Loucy (cell line): ENCODE measurements at regions not wholly inside any gene's neighbourhood (a gene's known extent, or its start where the extent isn't known, plus 50 kb on each side); places are given as distances from the start of the nearest gene placed in this dataset.

ENCODE experiments used
- H2AFZ ChIP-seq: fragments of 200-600 bp; sonication (generic); 2 replicates; pipeline ENCODE4 v1.6.0; 2016; ENCODE audit warnings: antibody characterized with exemption, mild to moderate bottlenecking, low read length, moderate library complexity
- H3F3A ChIP-seq: fragments of 200-600 bp; 2 replicates; pipeline ENCODE4 v1.6.0; 2016; ENCODE audit warnings: antibody characterized with exemption, low read depth, mild to moderate bottlenecking
- H3K27me3 ChIP-seq: fragments of 200-600 bp; sonication (generic); 2 replicates; pipeline ENCODE4 v1.6.1; 2014; ENCODE audit warnings: low read length, mild to moderate bottlenecking; ENCODE audit not compliant: insufficient read depth, poor library complexity, severe bottlenecking
- H3K36me3 ChIP-seq: fragments of 200-600 bp; sonication (generic); 2 replicates; pipeline ENCODE4 v1.6.1; 2016; ENCODE audit warnings: low read length; ENCODE audit not compliant: insufficient read depth
- H3K4me1 ChIP-seq: fragments of 200-600 bp; sonication (generic); 2 replicates; pipeline ENCODE4 v1.5.1; 2014; ENCODE audit warnings: low read length, mild to moderate bottlenecking; ENCODE audit not compliant: insufficient read depth, poor library complexity, severe bottlenecking
- H3K4me2 ChIP-seq: fragments of 200-600 bp; sonication (generic); 2 replicates; pipeline ENCODE4 v1.6.0; 2014; ENCODE audit warnings: antibody characterized with exemption, low read length, low read depth, mild to moderate bottlenecking; ENCODE audit not compliant: poor library complexity, severe bottlenecking
- H3K4me3 ChIP-seq: fragments of 200-600 bp; sonication (generic); 2 replicates; pipeline ENCODE4 v1.5.1; 2014; ENCODE audit warnings: low read length, mild to moderate bottlenecking, mixed read lengths; ENCODE audit not compliant: poor library complexity, severe bottlenecking
- H3K79me2 ChIP-seq: fragments of 200-600 bp; sonication (generic); 2 replicates; pipeline ENCODE4 v1.6.1; 2014; ENCODE audit warnings: low read length; ENCODE audit not compliant: insufficient read depth
- H3K9ac ChIP-seq: fragments of 200-600 bp; sonication (generic); 2 replicates; pipeline ENCODE4 v1.6.0; 2014; ENCODE audit warnings: mild to moderate bottlenecking, low read depth, low read length, moderate library complexity; ENCODE audit not compliant: poor library complexity, severe bottlenecking
- H3K9me2 ChIP-seq: fragments of 200-600 bp; sonication (generic); replicated peaks from 2 replicates; pipeline ENCODE4 v1.6.1; 2016; ENCODE audit warnings: low read depth, low read length, mixed read lengths
- H3K9me3 ChIP-seq: fragments of 200-600 bp; sonication (generic); 2 replicates; pipeline ENCODE4 v1.6.1; 2014; ENCODE audit warnings: mild to moderate bottlenecking, antibody characterized with exemption, low read length, low read depth; ENCODE audit not compliant: insufficient read depth
- H4K20me1 ChIP-seq: fragments of 200-600 bp; sonication (generic); 2 replicates; pipeline ENCODE4 v1.6.0; 2014; ENCODE audit warnings: antibody characterized with exemption, low read length, mild to moderate bottlenecking; ENCODE audit not compliant: insufficient read depth, poor library complexity, severe bottlenecking
- EZH2phosphoT487 ChIP-seq: fragments of 200-600 bp; IDR thresholded peaks from 2 replicates; pipeline ENCODE4 v1.6.1; 2018; ENCODE audit warnings: antibody characterized with exemption, mild to moderate bottlenecking, moderate library complexity, borderline replicate concordance
- TF ChIP-seq, protein P1 (sequence below): fragments of 200-600 bp; sonication (generic); conservative IDR thresholded peaks from 2 replicates; pipeline ENCODE4 v1.5.1; 2014; ENCODE audit warnings: mild to moderate bottlenecking, antibody characterized with exemption, low read length

GRCh38 chr6:126110512-126111270 is 124.4 kb downstream of the TRMT11 start:
- TF ChIP-seq, protein P1, sequence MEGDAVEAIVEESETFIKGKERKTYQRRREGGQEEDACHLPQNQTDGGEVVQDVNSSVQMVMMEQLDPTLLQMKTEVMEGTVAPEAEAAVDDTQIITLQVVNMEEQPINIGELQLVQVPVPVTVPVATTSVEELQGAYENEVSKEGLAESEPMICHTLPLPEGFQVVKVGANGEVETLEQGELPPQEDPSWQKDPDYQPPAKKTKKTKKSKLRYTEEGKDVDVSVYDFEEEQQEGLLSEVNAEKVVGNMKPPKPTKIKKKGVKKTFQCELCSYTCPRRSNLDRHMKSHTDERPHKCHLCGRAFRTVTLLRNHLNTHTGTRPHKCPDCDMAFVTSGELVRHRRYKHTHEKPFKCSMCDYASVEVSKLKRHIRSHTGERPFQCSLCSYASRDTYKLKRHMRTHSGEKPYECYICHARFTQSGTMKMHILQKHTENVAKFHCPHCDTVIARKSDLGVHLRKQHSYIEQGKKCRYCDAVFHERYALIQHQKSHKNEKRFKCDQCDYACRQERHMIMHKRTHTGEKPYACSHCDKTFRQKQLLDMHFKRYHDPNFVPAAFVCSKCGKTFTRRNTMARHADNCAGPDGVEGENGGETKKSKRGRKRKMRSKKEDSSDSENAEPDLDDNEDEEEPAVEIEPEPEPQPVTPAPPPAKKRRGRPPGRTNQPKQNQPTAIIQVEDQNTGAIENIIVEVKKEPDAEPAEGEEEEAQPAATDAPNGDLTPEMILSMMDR, result no peak
- TF ChIP-seq EZH2phosphoT487, result no peak
- Histone ChIP-seq H3K4me3 (no peak overlapping the region), H3K9me3 (no peaks in the 10 kb centered on the region), H3K36me3 (no peaks in the 10 kb centered on the region), H3K9ac (no peak overlapping the region), H2AFZ (no peak overlapping the region), H4K20me1 (no peaks in the 10 kb centered on the region), H3K9me2 (no peaks in the 10 kb centered on the region), H3K4me2 (no peak overlapping the region), H3K27me3 (no peaks in the 10 kb centered on the region), H3F3A (no peaks in the 10 kb centered on the region), H3K79me2 (no peaks in the 10 kb centered on the region), H3K4me1 (no peaks in the 10 kb centered on the region)

- Histone ChIP-seq H3K36me3 (no peaks in the 10 kb centered on the region), H2AFZ (no peak overlapping the region), H3K9me3 (no peaks in the 10 kb centered on the region)
These were observed 125.0 kb downstream of the TRMT11 start for GRCh38 chr6:126111327-126111726.

GRCh38 chr6:126112171-126112632 is 125.9 kb downstream of the TRMT11 start:
- no peak overlapping the region for H3K4me2 ChIP-seq
- H3K9me3 ChIP-seq, result no peaks in the 10 kb centered on the region
- H4K20me1 ChIP-seq, result no peaks in the 10 kb centered on the region
- TF ChIP-seq EZH2phosphoT487, result no peak
- TF ChIP-seq, protein P1, result no peak
- no peak overlapping the region for H3K9ac ChIP-seq
- no peaks in the 10 kb centered on the region for H3K9me2 ChIP-seq
- H2AFZ ChIP-seq, result no peak overlapping the region
- no peaks in the 10 kb centered on the region for H3K36me3 ChIP-seq
- H3K4me3 ChIP-seq, result no peak overlapping the region
- H3K27me3 ChIP-seq, result no peaks in the 10 kb centered on the region
- H3F3A ChIP-seq, result no peaks in the 10 kb centered on the region
- no peaks in the 10 kb centered on the region for H3K4me1 ChIP-seq
- H3K79me2 ChIP-seq, result no peaks in the 10 kb centered on the region

More at GRCh38 chr6:126111327-126111726, 125.0 kb downstream of the TRMT11 start:
- H3K9me2 ChIP-seq, result no peaks in the 10 kb centered on the region
- TF ChIP-seq, protein P1, result no peak
- TF ChIP-seq EZH2phosphoT487, result no peak
- no peaks in the 10 kb centered on the region for H3K27me3 ChIP-seq
- no peak overlapping the region for H3K4me2 ChIP-seq
- no peaks in the 10 kb centered on the region for H3K79me2 ChIP-seq
- H3K9ac ChIP-seq, result no peak overlapping the region
- H3K4me3 ChIP-seq, result no peak overlapping the region
- H3F3A ChIP-seq, result no peaks in the 10 kb centered on the region
- H3K4me1 ChIP-seq, result no peaks in the 10 kb centered on the region
- H4K20me1 ChIP-seq, result no peaks in the 10 kb centered on the region
